ENCODE measurements at regions not wholly inside any gene's neighbourhood (a gene's known extent, or its start where the extent isn't known, plus 50 kb on each side); places are given as distances from the start of the nearest gene placed in this dataset.
"Not testable (repeated sequence)": the region's sequence is repeated elsewhere in the genome, so short reads cannot be mapped to it uniquely, and the experiment has no call there.

DNA sequence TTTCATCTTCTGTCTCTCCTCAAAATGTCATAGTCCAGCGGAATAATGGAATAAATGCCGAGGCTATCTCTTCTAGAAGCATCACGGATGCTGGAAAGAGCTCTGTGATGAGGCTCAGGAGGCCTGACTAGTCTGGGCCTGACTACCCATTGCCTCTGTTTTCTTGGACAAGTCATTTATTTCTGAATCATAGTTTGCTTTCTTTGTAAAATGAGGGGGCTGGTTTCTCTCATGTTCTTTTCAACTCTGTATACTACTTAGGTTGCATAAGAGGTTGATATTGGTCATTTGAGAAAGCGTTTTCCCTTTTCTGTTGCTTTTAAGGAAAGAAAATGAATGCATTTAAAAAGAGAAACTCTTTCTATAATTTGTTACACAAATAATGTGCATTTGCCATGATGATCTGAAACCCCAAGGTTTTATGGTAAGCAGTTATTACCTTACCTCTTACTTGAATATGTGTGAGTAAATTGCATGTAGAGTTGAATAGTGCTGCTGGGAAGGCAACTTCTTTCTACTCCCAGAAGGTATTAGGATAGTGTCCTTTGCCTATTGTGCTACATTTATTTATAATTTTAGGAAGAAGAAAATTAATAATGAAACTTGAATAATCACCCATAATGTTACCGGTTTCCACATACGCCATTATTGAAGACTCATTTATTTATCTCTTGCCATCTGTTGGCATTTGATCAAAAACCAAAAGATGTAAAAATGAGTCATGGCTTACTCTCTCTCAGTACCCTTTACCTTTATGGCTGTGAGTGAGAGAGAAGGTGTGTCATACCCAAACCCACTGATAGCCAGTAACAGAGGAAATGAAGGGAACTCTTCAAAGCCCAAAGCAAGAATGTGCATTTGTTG, 179.1 kb downstream of the FASLG start:
- DNase-seq (ENCODE audit: low read depth): no peak

GRCh38 chr1:172838680-172839313, 179.9 kb downstream of the FASLG start:
- DNase-seq (ENCODE audit: low read depth): no peak

- not testable (repeated sequence) for DNase-seq (ENCODE audit: low read depth)
Observed at GRCh38 chr1:172839639-172840038, 180.7 kb downstream of the FASLG start.

GRCh38 chr1:172843444-172843843, 184.5 kb downstream of the FASLG start:
- DNase-seq (ENCODE audit: low read depth): no peak

- peak; percentile 9 for DNase-seq (ENCODE audit: low read depth)
Observed at GRCh38 chr1:172845371-172845770, 186.5 kb downstream of the FASLG start.

- no peak for DNase-seq (ENCODE audit: low read depth)
Observed at GRCh38 chr1:172845865-172846264, 187.0 kb downstream of the FASLG start.

GRCh38 chr1:172847814-172848213, 188.9 kb downstream of the FASLG start:
- DNase-seq (ENCODE audit: low read depth): not testable (repeated sequence)

GRCh38 chr1:172849653-172850052, 190.8 kb downstream of the FASLG start:
- DNase-seq (ENCODE audit: low read depth): no peak

GRCh38 chr1:172851077-172851476, 192.2 kb downstream of the FASLG start:
- DNase-seq (ENCODE audit: low read depth): no peak

DNA sequence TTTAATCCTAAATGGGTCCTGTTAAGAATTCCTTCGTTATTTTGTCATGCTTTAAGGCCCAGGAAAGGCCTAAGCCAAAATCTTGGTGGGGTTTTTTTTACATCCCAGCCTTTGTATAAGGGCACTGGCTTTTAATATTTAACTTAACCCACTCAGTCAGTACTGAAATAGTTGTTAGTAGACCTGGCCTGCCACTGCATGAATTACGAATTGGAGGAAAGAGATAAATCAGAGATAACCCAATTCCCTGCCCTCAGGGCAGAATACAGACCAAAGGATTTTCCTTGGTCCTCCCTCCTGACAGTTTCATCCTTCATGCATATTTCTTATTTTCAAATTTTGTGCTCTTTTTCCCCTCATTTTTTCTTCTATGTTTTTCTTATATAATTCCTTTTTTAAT, 193.0 kb downstream of the FASLG start:
- no peak for DNase-seq (ENCODE audit: low read depth)

GRCh38 chr1:172855983-172856382, 194.8 kb downstream of the TNFSF18 start:
- DNase-seq (ENCODE audit: low read depth): not testable (repeated sequence)

DNA sequence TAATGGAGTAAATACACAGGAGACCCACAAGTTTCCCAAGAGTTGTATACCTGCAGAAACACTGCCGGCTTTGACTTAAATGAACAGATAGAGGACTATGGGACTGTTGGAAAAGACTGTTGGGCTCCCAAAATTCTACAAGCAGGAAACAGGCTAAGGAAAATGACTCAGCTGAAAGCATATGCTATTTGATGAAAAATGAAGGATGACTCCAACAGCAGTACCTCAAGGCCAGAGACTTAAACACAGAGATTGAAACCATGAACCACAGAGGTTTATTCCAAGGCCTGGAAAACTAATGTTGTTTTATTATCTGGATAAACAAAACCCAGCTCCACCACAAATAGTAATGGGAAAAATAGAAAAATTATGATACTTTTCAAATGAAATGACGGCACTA, 187.7 kb downstream of the TNFSF18 start:
- DNase-seq (ENCODE audit: low read depth): no peak

GRCh38 chr1:172867216-172867818, 183.4 kb downstream of the TNFSF18 start:
- DNase-seq (ENCODE audit: low read depth): no peak

GRCh38 chr1:172870901-172871606, 179.7 kb downstream of the TNFSF18 start:
- DNase-seq (ENCODE audit: low read depth): no peak

DNA sequence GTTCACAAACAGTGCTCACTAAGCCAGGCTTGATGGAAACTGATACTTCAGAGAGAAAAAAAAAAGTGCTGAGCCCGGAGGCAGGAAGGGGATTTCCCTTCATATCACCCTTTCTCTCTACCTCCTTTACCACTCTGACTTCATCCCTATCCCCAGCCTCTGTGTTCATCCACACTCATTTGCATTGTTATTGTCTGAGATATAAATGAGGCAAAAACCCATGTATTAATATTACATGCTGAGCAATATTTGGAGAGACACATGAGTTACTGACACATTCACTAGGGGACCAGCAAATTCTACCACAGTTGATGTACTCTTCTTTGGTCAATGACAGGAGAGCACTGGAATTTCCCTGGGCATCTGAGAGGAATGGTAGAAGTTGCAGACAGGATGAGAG, 175.8 kb downstream of the TNFSF18 start:
- DNase-seq (ENCODE audit: low read depth): no peak

DNA sequence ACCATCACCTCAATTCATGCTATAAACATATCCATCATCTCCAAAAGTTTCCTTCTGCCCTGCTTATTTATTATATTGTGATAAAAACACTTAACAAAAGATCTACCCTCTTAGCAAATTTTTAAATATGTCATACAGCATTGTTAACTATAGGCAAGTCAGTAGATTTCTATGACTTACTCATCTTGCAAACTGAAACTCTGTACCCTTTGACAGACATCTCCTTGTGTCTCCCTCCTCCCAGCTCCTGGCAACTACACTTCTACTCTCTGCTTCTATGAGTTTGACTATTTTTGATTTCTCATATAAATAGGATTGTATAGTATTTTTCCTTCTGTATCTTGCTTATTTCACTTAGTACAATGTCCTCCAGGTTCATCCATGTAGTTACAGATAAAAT, 174.8 kb downstream of the TNFSF18 start:
- DNase-seq (ENCODE audit: low read depth): no peak

GRCh38 chr1:172882385-172882784, 168.4 kb downstream of the TNFSF18 start:
- DNase-seq (ENCODE audit: low read depth): no peak

GRCh38 chr1:172882791-172883386, 167.9 kb downstream of the TNFSF18 start:
- no peak for DNase-seq (ENCODE audit: low read depth)

DNA sequence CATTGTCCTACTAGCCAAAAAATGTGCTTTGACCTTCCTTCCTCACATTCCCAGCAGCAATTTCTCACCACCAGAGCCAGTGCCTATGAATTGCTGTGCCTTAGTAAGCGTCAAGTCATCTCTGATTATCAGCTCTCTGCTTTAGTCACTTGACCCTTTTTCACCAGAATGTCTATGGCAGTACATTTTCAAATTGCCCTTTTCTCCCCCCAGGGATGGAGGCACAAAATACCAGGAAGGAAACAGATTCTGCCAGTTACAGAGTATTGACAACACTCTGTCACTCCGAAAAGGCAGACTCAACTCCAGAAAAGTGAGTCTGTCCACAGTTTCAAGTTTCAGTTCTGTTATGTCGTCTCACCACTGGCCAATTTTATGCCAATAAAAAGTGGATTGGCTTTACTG, 167.4 kb downstream of the TNFSF18 start:
- DNase-seq (ENCODE audit: low read depth): no peak

DNA sequence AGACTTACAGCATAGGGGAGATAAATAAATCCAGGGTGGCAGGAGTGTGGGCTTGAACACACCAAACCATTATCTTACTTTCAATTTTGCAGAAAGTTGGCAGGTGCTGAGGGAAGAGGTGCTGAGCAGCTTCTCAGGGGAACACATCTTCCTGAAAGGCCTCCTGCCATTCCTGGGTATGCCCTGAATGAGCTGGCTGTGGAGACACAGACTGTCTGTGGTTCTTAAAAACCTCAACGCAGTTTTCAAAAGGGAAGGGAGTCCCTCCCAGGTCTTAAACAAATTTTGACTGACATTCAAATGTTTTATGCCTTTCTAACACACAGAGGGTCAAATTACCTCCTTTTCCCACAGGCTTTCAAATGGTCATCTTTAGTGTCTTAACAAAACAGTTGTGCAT, 166.9 kb downstream of the TNFSF18 start:
- DNase-seq (ENCODE audit: low read depth): no peak

DNA sequence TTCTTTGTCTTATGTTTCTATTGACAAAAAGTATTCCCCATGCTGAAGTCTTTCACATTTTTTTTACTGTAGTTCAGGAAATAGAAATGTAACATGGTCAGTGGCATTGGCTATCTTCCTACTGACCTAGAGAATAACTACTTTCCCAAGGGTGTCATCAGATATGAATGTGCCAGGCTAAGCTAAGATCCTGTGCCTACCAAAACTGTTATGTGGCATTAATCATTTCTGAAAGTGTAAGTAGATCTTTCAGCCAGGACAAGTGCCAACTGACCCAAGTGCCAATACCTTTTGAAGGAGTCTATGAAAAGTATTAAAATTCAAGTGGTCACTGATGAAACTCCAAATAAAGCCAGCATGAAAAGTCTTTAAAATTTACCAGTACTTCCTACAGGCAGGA, 165.3 kb downstream of the TNFSF18 start:
- no peak for DNase-seq (ENCODE audit: low read depth)

- DNase-seq (ENCODE audit: low read depth): no peak
Observed at GRCh38 chr1:172885971-172886370, 164.8 kb downstream of the TNFSF18 start.

Data from stimulated activated CD8-positive, alpha-beta memory T cell treated with anti-CD3 and anti-CD28 coated beads, Interleukin-15, amount 100 ng/mL, for 24 hours (primary cell).